Smooth muscle cell (in vitro differentiated cells): ENCODE measurements at regions not wholly inside any gene's neighbourhood (a gene's known extent, or its start where the extent isn't known, plus 50 kb on each side); places are given as distances from the start of the nearest gene placed in this dataset.
"Not testable (repeated sequence)": the region's sequence is repeated elsewhere in the genome, so short reads cannot be mapped to it uniquely, and the experiment has no call there.

ENCODE experiments used
- DNase-seq: peaks from one replicate; lab custom pipeline; 2025; ENCODE audit not compliant: unreplicated experiment; lab: John Stamatoyannopoulos, UW
- H2AFZ ChIP-seq: fragments of 200-600 bp; sonication (generic); 2 replicates; pipeline ENCODE4 v1.6.0; 2016; ENCODE audit warnings: antibody characterized with exemption, low read depth, mild to moderate bottlenecking
- H3F3A ChIP-seq: fragments of 200-600 bp; sonication (generic); 2 replicates; pipeline ENCODE4 v1.6.0; 2017; ENCODE audit warnings: antibody characterized with exemption, low read depth
- H3K27ac ChIP-seq: fragments of 200-600 bp; sonication (generic); 2 replicates; pipeline ENCODE4 v1.5.1; 2016; ENCODE audit warnings: low read depth, mild to moderate bottlenecking
- H3K27me3 ChIP-seq: fragments of 200-600 bp; sonication (generic); 2 replicates; pipeline ENCODE4 v1.6.1; 2016; ENCODE audit warnings: low read depth, mild to moderate bottlenecking
- H3K36me3 ChIP-seq: fragments of 200-600 bp; sonication (generic); 2 replicates; pipeline ENCODE4 v1.5.1; 2016; ENCODE audit warnings: low read depth
- H3K4me1 ChIP-seq: fragments of 200-600 bp; sonication (generic); 2 replicates; pipeline ENCODE4 v1.5.1; 2016; ENCODE audit warnings: low read depth
- H3K4me2 ChIP-seq: fragments of 200-600 bp; sonication (generic); 2 replicates; pipeline ENCODE4 v1.6.0; 2016; ENCODE audit warnings: mild to moderate bottlenecking
- H3K4me3 ChIP-seq: fragments of 200-600 bp; sonication (generic); 2 replicates; pipeline ENCODE4 v1.5.1; 2016; ENCODE audit warnings: mild to moderate bottlenecking
- H3K79me2 ChIP-seq: fragments of 200-600 bp; sonication (generic); 2 replicates; pipeline ENCODE4 v1.6.0; 2016; ENCODE audit warnings: low read depth, mild to moderate bottlenecking
- H3K9ac ChIP-seq: fragments of 200-600 bp; sonication (generic); 2 replicates; pipeline ENCODE4 v1.6.0; 2016; ENCODE audit warnings: low read depth
- H3K9me3 ChIP-seq: fragments of 200-600 bp; sonication (generic); replicated peaks from 2 replicates; pipeline ENCODE4 v1.5.1; 2016; ENCODE audit warnings: low read depth
- H4K20me1 ChIP-seq: fragments of 200-600 bp; sonication (generic); 2 replicates; pipeline ENCODE4 v1.6.0; 2016; ENCODE audit warnings: low read depth
- CTCF ChIP-seq: fragments of 200-600 bp; sonication (generic); IDR thresholded peaks from 2 replicates; pipeline ENCODE4 v1.5.1; 2017; ENCODE audit warnings: borderline replicate concordance, mild to moderate bottlenecking, antibody characterized with exemption; ENCODE audit not compliant: insufficient read depth, poor library complexity, severe bottlenecking
- WGBS: methylation state at CpG from one replicate; pipeline ENCODE4 v1.1.7; 2016; ENCODE audit warnings: low lambda C conversion rate; 5-methylcytosine and 5-hydroxymethylcytosine counted together

- Histone ChIP-seq H3K9ac (no peak overlapping the region), H3K36me3 (no peaks in the 10 kb centered on the region), H3K9me3 (no peaks in the 10 kb centered on the region), H4K20me1 (no peaks in the 10 kb centered on the region), H3K4me1 (no peaks in the 10 kb centered on the region), H3K79me2 (no peaks in the 10 kb centered on the region), H3K27me3 (no peaks in the 10 kb centered on the region), H3K27ac (no peak overlapping the region), H3K4me2 (no peak overlapping the region), H3F3A (no peaks in the 10 kb centered on the region), H3K4me3 (no peak overlapping the region), H2AFZ (no peak overlapping the region)
- no peak for TF ChIP-seq CTCF
- DNase-seq = no peak
- WGBS = 46% methylated on average over 4 of the region's 4 CpGs
Measured at GRCh38 chr5:118115791-118116190, 872.6 kb downstream of the DTWD2 start.

GRCh38 chr5:118111956-118112355 is 876.4 kb downstream of the DTWD2 start:
- H3F3A ChIP-seq = no peaks in the 10 kb centered on the region
- no peaks in the 10 kb centered on the region for H4K20me1 ChIP-seq
- no peak overlapping the region for H3K9ac ChIP-seq
- no peak overlapping the region for H3K4me3 ChIP-seq
- H3K4me2 ChIP-seq = no peak overlapping the region
- no peak for DNase-seq
- no peaks in the 10 kb centered on the region for H3K79me2 ChIP-seq
- TF ChIP-seq CTCF = no peak
- no peaks in the 10 kb centered on the region for H3K4me1 ChIP-seq
- no peaks in the 10 kb centered on the region for H3K9me3 ChIP-seq
- 78% methylated on average over 5 of the region's 5 CpGs for WGBS
- no peaks in the 10 kb centered on the region for H3K27me3 ChIP-seq
- no peak overlapping the region for H2AFZ ChIP-seq
- no peak overlapping the region for H3K27ac ChIP-seq
- H3K36me3 ChIP-seq = no peaks in the 10 kb centered on the region

GRCh38 chr5:118107246-118107645 is 881.1 kb downstream of the DTWD2 start:
- not testable (repeated sequence) for H2AFZ ChIP-seq, DNase-seq, H3K4me3 ChIP-seq, H4K20me1 ChIP-seq, H3K27ac ChIP-seq, H3K79me2 ChIP-seq, H3K4me2 ChIP-seq, H3F3A ChIP-seq, H3K36me3 ChIP-seq, H3K9ac ChIP-seq, H3K9me3 ChIP-seq, H3K27me3 ChIP-seq, H3K4me1 ChIP-seq
- 88% methylated on average over 3 of the region's 3 CpGs for WGBS

- Histone ChIP-seq H3K27ac (no peak overlapping the region), H3K4me3 (no peak overlapping the region), H3K4me2 (no peak overlapping the region), H2AFZ (no peak overlapping the region), H3K9ac (no peak overlapping the region), H3K27me3 (no peaks in the 10 kb centered on the region), H3K4me1 (no peaks in the 10 kb centered on the region), H3K9me3 (no peaks in the 10 kb centered on the region), H3F3A (no peaks in the 10 kb centered on the region), H4K20me1 (no peaks in the 10 kb centered on the region), H3K79me2 (no peaks in the 10 kb centered on the region), H3K36me3 (no peaks in the 10 kb centered on the region)
- no peak for DNase-seq
- WGBS = 91% methylated on average over 1 of the region's 1 CpG
- TF ChIP-seq CTCF = no peak
Measured at GRCh38 chr5:118098716-118099115, 889.6 kb downstream of the DTWD2 start.
